Kidney glomerular epithelial cell (primary cell): ENCODE measurements at regions not wholly inside any gene's neighbourhood (a gene's known extent, or its start where the extent isn't known, plus 50 kb on each side); places are given as distances from the start of the nearest gene placed in this dataset.

Source experiments
- DNase-seq: peaks from one replicate; lab custom pipeline; 2025; lab: John Stamatoyannopoulos, UW

DNA sequence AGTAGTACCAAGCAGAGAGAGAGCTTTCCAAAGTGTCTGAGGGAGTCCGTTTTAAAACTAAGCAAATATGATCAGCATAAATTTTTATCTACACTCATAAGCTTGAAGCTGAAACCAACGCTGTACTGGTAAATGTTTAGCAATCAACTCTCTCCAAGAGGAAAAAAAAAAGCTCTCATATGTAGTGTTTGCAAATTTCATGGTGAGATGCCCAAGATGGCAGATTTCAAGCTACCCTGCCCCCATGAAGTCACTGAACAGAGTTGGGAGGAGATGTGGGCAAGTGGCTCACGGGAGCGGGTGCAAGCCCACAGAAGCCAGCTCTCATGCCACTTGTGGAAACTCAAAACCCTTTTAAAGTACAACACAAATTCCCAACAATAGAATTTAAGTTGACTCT, 475.8 kb downstream of the BCAT1 start:
- no peak for DNase-seq

DNA sequence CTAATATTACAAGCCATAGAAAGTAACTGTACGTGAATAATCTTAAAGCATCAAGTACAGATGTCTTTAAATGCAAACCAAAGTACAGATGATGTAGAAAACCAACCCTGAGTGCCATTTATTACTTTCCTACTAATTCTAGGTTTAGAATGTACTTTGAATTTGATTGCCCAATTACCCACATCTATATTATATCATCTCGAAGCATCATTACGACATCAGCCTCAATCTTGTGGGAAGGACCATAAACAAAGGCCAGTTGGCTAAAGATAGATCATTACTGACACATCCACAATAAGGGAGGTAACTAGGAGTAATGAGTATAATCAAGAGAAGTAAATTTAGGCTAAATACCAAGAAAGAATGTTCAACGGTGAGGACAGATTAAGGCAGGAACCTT, 478.9 kb downstream of the BCAT1 start:
- no peak for DNase-seq

DNA sequence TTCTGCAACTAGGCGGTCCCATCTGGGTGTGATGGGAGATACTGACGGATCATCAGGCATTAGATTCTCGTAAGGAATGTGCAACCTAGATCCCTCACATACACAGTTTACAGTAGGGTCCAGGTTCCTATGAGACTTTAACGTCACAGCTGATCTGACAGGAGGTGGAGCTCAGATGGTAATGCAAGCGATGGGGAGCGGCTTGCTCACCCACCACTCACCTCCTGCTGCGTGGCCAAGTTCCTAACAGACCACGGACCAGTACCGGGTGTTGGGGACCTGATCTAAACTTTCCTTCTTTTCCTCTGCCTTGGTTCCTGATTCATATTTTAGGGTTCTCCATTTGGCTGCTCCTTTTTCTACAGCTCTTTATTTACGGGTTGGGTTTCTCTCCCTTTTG, 479.8 kb downstream of the BCAT1 start:
- no peak for DNase-seq

DNA sequence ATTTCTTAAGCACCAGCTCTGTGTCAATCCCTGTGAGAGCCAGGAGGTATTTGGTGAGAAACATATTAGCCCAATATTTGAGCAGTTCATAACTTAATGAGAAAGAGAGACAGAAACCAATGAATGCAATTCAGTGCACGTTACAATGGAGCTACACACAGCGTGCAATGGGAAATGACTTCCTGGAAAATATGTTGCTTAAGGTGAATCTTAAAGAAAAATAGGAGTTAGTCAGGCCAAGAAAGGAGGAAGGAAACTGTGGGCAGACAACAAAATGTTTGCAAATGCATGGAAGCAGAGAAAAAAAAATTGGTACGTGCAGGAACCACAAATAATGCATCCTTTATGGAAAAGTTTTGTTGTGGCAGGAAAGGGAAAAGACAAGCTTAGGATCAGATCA, 481.7 kb downstream of the BCAT1 start:
- DNase-seq = no peak

DNA sequence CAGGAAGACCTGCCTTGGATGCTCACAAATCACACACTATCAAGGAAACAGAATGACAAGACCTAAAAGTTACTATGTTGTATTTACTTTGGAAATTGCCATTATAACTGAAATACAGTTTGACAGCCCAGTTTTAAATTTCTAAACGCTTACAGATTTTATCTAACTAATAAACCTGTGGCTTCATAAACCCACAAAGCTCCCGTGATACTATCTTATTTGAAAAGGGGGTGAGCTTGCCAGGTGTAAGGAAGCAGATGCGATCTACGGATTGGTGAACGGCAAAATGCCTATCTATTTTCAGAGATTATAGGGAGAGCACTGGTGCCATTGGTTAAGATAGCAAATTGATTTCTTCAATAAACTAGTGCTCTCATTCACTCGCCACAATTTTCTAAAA, 485.5 kb downstream of the BCAT1 start:
- DNase-seq = no peak

DNA sequence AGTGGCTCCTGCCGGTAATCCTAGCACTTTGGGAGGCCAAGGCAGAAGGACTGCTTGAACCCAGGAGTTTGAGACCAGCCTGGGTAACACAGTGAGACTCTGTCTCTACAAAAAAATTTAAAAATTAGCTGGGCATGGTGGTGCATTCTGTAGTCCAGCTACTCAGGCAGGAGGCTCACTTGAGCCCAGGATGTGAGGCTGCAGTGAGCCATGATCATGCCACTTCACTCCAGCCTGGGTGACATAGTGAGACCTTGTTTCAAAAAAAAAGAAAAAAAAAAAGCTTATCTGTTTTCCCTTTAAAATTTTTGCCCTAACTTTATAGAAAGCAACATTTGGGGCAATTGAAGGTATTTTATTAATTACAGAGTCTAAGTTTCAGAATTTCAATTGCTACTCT, 486.0 kb downstream of the BCAT1 start:
- no peak for DNase-seq

DNA sequence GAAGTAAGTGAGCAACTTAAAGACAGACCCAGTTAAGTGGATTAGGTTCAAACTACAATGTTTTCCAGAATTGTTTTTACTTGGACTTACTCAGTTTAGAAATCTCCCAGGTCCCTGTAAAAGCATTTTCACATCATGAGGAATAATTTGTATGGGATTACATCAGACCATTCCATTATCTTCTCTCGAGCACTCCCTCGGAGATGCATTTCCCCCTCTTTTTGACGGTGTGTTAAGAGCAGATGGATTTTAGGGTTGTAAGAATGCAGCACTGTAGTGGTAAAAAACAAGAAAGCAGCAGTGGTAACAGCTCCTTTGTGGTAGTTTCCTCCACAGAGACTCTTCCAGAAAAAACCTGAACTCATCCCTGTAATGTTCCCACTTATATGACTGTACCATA, 488.4 kb downstream of the BCAT1 start:
- no peak for DNase-seq

DNA sequence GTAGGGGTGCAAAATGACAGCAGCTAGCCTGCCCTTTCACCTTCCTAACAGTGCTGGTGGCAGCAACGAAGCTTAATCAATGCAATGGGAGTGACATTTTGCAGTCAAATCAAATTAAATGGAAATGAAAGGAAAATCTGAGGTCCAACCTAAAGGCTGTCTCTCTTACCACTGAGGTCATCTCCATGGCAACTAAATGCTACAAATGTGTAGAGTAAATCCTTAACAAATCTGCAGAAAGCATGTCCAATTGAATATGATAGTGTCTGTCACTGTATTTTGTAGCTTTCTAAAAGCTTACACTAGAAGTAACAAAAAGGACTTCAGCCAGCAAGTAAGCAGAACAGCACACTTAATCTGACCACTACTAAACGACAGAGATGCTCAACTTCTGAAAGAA, 488.8 kb downstream of the BCAT1 start:
- no peak for DNase-seq

DNA sequence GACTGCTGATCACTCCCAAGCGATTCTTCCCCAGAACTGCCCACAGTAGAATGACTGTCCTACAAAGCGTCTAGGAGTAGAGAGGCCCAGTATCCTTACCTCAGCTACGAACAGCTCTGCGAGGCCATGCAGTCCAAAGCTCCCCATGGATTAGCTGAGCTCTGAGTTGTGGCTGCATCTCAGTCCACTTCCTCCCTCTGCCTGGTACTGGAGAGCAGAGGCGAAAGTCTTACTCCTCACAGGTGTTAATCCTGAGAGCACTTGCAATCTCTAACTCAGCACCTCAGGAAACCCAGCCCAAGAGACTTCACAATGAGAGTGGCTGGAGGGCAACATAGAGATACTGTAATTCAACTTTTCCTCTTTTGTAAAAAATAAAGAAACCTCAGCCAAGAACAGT, 493.1 kb downstream of the BCAT1 start:
- no peak for DNase-seq

DNA sequence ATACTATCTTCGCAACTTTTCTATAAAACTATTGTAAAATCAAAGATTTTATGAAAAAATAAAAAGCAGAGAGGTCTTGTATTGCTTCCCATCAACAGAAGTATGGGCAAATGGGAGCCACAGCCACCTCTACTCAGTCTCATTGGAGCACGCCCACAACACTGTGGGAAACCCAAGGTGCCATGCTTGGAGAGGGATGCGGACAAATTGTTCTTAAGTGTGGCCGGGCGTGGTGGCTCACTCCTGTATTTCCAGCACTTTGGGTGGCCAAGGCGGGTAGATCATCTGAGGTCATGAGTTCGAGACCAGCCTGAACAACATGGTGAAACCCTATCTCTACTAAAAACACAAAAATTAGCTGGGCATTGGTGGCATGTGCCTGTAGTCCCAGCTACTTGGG, 498.2 kb upstream of the SOX5 start:
- DNase-seq = no peak

DNA sequence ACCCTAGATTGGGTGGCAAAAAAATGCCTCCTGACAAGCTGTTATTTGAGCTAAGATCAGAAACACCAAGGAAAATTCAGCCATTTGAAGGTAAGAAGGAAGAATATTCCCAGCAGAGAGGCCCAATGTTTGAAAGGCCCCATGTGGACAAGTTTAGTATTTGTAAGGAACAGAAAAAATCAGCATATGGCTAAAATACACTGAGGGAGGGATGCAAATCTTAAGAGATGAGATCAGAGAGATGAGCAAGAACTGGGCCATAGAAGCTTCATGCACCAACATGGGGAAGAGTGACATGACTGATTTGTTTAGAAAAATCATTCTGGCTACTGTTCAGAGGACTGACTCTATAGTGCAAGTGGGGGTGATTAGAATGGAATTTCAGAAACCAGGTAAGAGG, 496.8 kb upstream of the SOX5 start:
- DNase-seq = no peak

DNA sequence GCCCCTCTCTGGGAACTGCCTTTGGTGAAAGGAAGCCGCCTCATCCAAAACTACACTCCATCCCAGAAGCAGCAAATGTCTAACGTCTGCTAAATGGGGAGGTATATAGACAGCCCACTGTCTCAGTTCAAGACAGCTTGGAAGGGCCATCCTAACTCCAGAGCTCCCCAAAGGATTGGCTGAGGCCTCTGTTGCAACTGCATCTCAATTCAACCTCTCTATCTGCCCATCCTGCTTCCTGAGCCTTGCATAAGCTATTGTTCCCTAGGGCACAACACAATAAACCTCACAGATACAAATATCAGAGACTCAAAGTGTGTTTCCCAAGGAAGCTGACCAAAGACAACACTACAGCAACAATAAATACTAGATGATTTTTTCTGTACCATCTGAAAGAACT, 495.2 kb upstream of the SOX5 start:
- DNase-seq = no peak

DNA sequence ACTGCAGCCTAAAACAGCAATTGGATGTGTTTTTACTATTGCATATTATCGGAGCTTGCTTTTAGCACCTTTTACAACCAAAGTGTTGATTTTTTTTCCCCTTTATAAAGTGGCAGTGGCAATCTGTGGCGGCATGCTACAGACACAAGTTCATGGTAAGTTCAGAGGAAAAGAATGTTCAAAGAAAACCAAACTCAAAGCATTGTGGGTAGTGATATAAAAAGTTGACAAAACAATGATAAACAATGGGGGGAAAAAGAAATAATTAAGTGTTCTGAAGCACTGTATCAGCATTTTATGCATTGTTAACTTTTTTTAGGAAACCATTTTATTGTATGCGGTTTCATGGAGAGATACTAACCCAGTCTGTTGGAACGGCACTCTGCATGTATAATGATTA, 492.0 kb upstream of the SOX5 start:
- DNase-seq = no peak

DNA sequence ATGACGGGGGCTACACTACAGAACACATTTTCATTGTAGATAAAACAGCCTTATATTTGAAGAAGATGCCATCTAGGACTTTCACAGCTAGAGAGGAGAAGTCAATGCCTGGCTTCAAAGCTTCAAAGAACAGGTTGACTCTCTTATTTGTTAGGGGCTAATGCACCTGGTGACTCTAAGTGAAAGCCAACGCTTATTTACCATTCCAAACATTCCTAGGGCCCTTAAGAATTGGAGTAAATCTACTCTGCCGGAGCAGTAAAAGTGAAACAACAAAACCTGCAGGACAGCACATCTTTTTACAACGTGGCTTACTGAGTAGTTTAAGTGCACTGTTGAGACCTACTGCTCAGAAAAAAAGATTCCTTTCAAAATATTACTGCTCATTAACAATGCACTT, 487.2 kb upstream of the SOX5 start:
- no peak for DNase-seq

DNA sequence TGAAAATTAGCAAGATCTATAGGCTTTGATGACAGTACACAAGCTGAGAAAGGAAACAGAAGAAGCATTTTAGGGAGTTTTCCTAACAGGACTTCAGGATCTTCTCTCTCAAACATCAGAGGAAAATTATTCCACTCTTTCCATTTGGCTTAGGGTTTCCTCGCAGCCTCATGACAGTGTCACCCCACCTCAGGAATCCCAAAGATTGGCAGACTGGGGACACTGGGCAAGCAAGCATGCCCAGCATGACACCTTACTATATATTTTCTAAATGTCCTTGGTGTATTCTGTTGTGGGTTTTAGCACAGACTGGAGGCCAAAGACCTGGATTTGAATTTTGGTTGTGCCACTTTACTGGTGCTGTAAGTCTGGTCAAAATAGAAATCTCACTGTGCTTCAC, 482.4 kb upstream of the SOX5 start:
- DNase-seq = no peak

DNA sequence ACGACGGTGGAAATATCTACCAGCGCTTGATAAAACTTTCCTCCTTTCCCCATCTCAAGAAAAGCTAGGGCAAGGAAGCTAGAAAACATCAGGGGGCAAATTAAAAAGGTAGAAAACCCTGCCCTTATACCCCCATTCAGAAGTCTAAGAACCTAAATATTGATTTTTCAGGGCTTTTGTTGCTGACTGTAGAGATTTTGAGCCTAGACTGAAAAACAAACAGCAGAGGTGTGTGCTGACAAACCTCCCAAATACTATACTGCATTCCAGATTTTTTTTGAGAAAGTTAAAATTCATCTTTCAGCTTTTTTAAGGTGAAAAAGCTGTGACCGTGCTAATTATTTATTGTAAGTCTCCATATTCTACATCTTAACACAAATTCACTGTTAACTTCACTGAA, 478.3 kb upstream of the SOX5 start:
- DNase-seq = no peak

DNA sequence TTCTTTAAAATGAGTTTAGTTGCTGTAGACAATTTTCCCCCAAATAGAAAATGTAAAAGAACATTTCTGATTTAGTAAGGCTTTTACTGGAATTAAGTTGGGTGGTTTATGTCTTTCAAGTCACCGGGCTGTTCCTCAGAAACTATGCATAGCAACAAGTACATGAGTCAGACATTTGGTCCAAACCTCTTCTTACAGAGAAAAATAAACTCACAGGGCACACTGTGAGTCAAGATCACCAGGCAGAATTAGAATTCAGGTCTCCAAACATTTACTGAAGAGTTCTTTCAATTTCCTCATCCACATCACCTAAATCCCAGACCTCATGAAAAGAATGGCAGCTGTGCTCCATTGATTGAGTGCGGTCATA, 476.1 kb upstream of the SOX5 start:
- no peak for DNase-seq

DNA sequence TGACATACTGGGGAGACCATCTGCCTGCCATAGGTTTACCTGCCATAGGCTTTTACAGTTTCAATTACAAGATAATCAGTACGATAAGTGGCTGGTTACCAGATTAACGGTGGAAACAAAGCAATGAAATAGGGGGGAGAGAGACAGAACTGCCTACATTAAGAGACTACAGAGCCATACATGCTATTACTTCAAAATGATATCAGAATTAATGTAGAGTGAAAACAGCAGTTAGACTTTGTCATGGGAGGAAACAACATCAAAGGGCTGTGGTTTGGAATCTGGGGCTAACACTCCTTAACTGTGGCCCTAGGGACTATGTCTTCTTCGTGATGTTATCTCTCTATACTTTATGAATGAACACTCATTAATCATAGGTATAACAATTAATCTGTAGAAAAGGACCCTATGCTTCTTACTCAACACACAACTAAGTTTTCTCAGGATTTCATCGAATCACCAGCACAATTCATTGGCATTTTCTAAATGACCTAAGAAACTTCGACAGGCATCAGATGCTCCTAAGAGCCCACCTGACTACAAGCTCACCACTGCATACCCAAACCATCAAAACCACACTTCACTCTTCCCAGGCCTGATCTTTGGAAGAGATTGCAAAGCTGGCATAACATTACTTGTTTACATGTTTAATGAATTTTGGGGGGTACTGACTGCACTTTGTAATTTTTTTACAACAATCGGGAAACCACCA, 475.6 kb upstream of the SOX5 start:
- DNase-seq = no peak

DNA sequence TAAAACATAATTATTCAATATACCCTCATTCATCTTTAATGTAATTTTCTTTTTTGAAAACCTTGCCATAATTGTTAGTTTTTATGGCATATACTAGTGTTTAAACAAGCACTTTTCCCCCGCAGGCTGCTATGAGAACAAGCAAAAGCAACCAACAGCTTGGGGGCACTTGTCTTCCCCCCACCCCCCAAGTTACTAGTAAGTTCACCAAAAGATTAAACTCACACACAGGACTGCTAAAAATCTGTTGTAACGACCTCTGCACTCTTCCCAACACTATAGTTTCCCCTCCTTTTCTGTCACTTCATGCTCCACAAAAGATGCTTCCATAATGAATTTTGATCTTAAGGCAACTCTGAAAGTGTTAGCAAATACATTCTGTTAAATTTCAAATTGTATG, 474.9 kb upstream of the SOX5 start:
- DNase-seq = no peak

DNA sequence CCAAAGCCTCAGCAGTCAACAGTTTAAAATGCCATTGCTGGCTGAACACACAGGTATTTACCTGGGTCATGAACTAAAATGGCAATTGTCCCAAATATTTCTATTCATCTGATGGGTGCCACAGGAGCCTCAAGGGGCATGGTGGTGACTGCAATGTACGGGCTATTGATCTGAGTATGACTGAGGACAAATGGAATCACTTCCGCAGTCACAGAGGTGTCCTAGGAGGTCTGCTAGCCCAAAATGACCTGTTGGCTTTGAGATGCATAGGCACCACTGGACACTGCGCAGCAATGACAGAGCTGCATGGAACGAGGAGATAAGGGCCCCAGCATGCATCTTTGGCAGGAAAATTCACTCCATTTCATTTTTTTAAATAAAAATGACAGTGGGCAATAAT, 474.1 kb upstream of the SOX5 start:
- no peak for DNase-seq

DNA sequence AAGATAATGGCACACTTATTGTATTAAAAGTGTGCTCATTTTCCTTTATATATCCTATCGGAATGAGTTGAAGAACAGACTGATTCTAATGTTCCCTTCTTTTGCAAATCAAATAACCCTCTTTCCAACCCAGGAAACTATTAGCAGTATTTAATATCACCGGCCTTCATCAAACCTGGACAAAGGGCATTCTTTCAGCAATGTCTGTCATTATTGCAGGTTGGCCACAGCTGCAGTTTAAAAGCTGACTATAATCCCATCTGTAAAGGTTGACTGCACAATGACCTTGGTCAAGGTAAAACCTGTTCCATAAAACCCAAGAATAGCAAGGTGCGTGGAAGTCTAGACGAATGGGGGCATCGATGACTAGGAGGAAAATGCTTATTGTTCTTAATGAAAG, 472.3 kb upstream of the SOX5 start:
- DNase-seq = no peak

DNA sequence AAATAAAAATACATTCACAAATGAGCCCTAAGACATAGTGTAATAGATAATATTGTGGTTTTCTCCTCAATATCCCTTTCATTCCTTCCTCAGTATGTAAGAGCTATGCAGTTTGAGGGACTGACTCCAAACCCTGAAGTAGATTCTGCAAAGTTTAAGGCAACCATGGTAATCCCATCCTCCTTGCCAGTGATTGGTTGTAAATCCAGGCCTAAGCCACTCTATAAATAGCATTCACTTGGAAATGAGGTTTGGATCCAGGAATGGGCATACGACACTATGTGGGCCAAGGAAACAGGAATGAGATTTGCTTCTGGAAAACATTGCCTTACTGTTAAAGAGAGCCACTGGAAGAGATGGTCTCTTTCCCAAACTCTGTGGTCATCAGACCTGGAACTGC, 468.7 kb upstream of the SOX5 start:
- no peak for DNase-seq

DNA sequence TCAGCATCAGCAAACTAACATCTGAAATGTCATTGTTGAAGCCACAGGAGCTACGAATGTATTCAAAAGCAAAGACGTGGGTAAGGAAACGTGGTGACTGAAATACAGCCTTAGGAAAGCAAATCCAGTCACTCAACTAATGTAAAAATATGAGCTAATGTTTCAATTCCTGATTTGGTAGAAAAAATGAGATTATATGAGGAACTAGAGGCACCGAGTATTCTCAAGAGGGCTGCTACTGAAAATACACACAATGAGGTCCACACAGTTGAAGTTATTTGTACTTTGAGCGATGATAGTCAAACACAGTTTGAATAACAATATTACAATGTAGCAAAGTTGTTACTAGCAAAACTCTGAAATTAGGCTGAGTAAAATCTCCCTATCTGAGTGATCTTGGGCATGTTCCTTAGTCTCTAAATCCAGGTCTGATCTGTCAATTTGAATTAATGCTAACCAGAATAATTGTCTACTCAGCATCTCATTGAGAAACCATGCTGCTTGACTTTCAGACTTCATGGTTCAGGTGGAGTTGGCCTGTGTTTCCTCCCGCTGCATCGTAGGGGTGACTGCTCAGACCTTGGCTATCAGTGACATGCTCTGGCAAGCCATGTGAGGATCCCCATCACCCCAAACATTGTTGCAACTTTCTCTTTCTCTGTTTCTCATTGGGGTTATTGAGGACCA, 467.1 kb upstream of the SOX5 start:
- DNase-seq = no peak

DNA sequence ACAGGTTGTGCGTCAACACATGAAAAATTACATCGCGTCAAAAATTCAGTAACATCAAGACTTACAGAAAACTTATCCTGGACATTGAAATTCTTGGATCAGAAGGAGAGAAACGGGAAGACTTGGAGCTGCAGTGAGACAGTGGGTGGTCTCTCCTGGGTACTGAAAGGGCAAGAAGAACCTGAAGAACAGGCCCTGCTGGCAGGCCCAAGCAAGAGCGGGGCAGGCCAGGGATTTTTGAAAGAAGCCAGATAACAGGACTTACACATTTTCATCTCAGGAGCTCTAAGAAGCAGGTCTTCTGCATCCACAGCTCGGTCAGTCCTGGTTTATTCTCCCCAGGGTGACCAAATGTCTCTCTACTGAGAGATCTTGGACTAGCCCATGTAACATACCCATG, 466.5 kb upstream of the SOX5 start:
- no peak for DNase-seq
